SK-N-SH treated with all-trans-retinoic acid at 6 μM for 48 hours (cell line): ENCODE measurements at regions not wholly inside any gene's neighbourhood (a gene's known extent, or its start where the extent isn't known, plus 50 kb on each side); places are given as distances from the start of the nearest gene placed in this dataset.

Source experiments
- ATAC-seq: fragments of 200-7000 bp; cut with Tn5 transposase; 3 replicates; pipeline ENCODE4 v1.9.1; 2020; ENCODE audit warnings: mild to moderate bottlenecking, moderate library complexity
- ARNTL ChIP-seq: fragments of 450-650 bp; formaldehyde crosslinking; IDR thresholded peaks from 2 replicates; pipeline ENCODE4 v1.5.0; 2020; ENCODE audit warnings: low read depth, mild to moderate bottlenecking, moderate library complexity, borderline replicate concordance
- BACH2 ChIP-seq: fragments of 250-450 bp; sonication (Bioruptor Pico); IDR thresholded peaks from 2 replicates; pipeline ENCODE4 v1.9.0; 2021; ENCODE audit warnings: mild to moderate bottlenecking, borderline replicate concordance
- CSRNP3 ChIP-seq: fragments of 250-450 bp; sonication (Bioruptor Pico); IDR thresholded peaks from 2 replicates; pipeline ENCODE4 v1.5.1; 2021; ENCODE audit warnings: mild to moderate bottlenecking, moderate library complexity
- ESRRG ChIP-seq: fragments of 250-450 bp; sonication (Bioruptor Pico); IDR thresholded peaks from 2 replicates; pipeline ENCODE4 v1.6.1; 2021; ENCODE audit warnings: mild to moderate bottlenecking
- GLIS3 ChIP-seq: fragments of 250-450 bp; sonication (Bioruptor Pico); IDR thresholded peaks from 2 replicates; pipeline ENCODE4 v1.5.0; 2020; ENCODE audit warnings: mild to moderate bottlenecking, moderate library complexity
- OSR1 ChIP-seq: fragments of 250-450 bp; sonication (Bioruptor Pico); IDR thresholded peaks from 2 replicates; pipeline ENCODE4 v1.8.0; 2022; ENCODE audit warnings: moderate library complexity, mild to moderate bottlenecking, inconsistent platforms
- POU6F1 ChIP-seq: fragments of 250-450 bp; sonication (Bioruptor Pico); IDR thresholded peaks from 2 replicates; pipeline ENCODE4 v1.8.0; 2021; ENCODE audit warnings: low read depth, mild to moderate bottlenecking, moderate library complexity, borderline replicate concordance
- PPARA ChIP-seq: fragments of 250-450 bp; sonication (Bioruptor Pico); IDR thresholded peaks from 2 replicates; pipeline ENCODE4 v1.5.0; 2020; ENCODE audit warnings: mild to moderate bottlenecking, borderline replicate concordance
- RARB ChIP-seq: fragments of 250-450 bp; sonication (Bioruptor Pico); IDR thresholded peaks from 2 replicates; pipeline ENCODE4 v1.8.0; 2021; ENCODE audit warnings: mild to moderate bottlenecking, moderate library complexity
- SNAI2 ChIP-seq: fragments of 250-450 bp; sonication (Bioruptor Pico); IDR thresholded peaks from 2 replicates; pipeline ENCODE4 v1.5.0; 2020; ENCODE audit warnings: mild to moderate bottlenecking, moderate library complexity
- TCF4 ChIP-seq: fragments of 250-450 bp; sonication (Bioruptor Pico); IDR thresholded peaks from 2 replicates; pipeline ENCODE4 v1.8.0; 2021; ENCODE audit warnings: mild to moderate bottlenecking, moderate library complexity, borderline replicate concordance
- TOX ChIP-seq: fragments of 250-450 bp; sonication (Bioruptor Pico); IDR thresholded peaks from 2 replicates; pipeline ENCODE4 v1.8.0; 2021; ENCODE audit warnings: mild to moderate bottlenecking, moderate library complexity, borderline replicate concordance
- TSHZ2 ChIP-seq: fragments of 250-450 bp; sonication (Bioruptor Pico); IDR thresholded peaks from 2 replicates; pipeline ENCODE4 v1.5.0; 2020; ENCODE audit warnings: mild to moderate bottlenecking, moderate library complexity
- ZC3H10 ChIP-seq: fragments of 250-450 bp; sonication (Bioruptor Pico); IDR thresholded peaks from 2 replicates; pipeline ENCODE4 v1.5.1; 2021; ENCODE audit warnings: mild to moderate bottlenecking, moderate library complexity
- ZFP3 ChIP-seq: fragments of 250-450 bp; sonication (Bioruptor Pico); IDR thresholded peaks from 2 replicates; pipeline ENCODE4 v1.5.0; 2020; ENCODE audit warnings: mild to moderate bottlenecking, moderate library complexity
- ZFP30 ChIP-seq: fragments of 450-650 bp; formaldehyde crosslinking; IDR thresholded peaks from 2 replicates; pipeline ENCODE4 v1.5.0; 2022; ENCODE audit warnings: mild to moderate bottlenecking, moderate library complexity
- ZNF565 ChIP-seq: fragments of 450-650 bp; formaldehyde crosslinking; conservative IDR thresholded peaks from 2 replicates; pipeline ENCODE4 v1.5.0; 2020; ENCODE audit warnings: low read depth, mild to moderate bottlenecking, moderate library complexity
- ZNF70 ChIP-seq: fragments of 450-650 bp; formaldehyde crosslinking; IDR thresholded peaks from 2 replicates; pipeline ENCODE4 v1.5.0; 2020; ENCODE audit warnings: mild to moderate bottlenecking, moderate library complexity
- ZNF8 ChIP-seq: fragments of 450-650 bp; formaldehyde crosslinking; IDR thresholded peaks from 2 replicates; pipeline ENCODE4 v1.5.0; 2020; ENCODE audit warnings: mild to moderate bottlenecking, moderate library complexity
- TF ChIP-seq, protein P1 (sequence below): fragments of 250-450 bp; sonication (Bioruptor Pico); IDR thresholded peaks from 2 replicates; pipeline ENCODE4 v1.5.1; 2020; ENCODE audit warnings: low read depth, mild to moderate bottlenecking, moderate library complexity

DNA sequence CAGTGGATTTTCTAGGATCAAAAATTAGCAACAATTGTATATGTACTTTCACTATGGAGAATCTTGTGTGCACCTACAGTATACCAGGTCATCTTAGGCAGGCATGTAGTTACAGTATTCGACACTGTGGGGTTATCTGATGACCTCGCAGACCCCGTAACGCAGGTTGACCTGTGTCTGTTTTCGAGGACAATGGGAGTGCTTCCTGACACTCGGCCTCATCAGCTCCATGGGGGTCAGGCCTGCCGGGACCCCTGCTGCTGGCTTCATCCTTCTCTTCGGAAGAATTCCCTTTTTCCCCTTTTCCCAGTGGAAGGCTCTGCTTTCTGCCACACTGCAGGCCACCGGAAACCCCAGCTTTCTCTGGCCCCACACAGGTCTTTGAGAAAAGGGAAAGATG lies 102.8 kb upstream of the TMEM18 start:
- no peak for ATAC-seq

GRCh38 chr2:778731-779350 lies 101.6 kb upstream of the TMEM18 start:
- no peak for ATAC-seq
- TF ChIP-seq TSHZ2 (CRISPR knock-in tag): no peak

More for the DNA sequence above, 102.8 kb upstream of the TMEM18 start:
- no peak for TF ChIP-seq ARNTL (CRISPR knock-in tag)
- TF ChIP-seq, protein P1, sequence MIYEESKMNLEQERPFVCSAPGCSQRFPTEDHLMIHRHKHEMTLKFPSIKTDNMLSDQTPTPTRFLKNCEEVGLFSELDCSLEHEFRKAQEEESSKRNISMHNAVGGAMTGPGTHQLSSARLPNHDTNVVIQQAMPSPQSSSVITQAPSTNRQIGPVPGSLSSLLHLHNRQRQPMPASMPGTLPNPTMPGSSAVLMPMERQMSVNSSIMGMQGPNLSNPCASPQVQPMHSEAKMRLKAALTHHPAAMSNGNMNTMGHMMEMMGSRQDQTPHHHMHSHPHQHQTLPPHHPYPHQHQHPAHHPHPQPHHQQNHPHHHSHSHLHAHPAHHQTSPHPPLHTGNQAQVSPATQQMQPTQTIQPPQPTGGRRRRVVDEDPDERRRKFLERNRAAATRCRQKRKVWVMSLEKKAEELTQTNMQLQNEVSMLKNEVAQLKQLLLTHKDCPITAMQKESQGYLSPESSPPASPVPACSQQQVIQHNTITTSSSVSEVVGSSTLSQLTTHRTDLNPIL (CRISPR knock-in tag): no peak
- no peak for TF ChIP-seq ESRRG (CRISPR knock-in tag)
- no peak for TF ChIP-seq SNAI2 (CRISPR knock-in tag)
- TF ChIP-seq OSR1 (CRISPR knock-in tag): no peak
- TF ChIP-seq TOX (CRISPR knock-in tag): no peak
- TF ChIP-seq ZFP3: no peak
- TF ChIP-seq GLIS3 (CRISPR knock-in tag): no peak

DNA sequence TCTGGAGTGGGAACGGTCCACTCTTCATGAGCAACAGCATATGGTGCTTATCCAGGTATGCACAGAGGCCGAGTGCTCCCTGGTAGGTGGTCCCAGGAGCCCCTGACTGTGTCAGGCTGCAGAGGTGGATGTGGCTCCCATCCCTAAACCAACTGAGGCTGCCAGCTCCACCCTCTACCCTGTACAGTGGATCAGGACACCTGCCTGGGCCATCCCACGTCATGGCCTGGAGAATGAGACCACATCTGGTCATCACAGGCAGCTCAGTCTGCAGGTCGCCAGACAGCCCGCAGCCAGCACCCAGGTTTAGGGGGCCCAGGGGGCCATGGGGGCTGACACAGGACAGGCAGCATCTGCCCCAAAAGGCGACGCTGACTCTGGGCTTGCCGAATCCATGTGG lies 100.3 kb upstream of the TMEM18 start:
- TF ChIP-seq RARB (CRISPR knock-in tag): no peak
- no peak for TF ChIP-seq ZFP3
- TF ChIP-seq TSHZ2 (CRISPR knock-in tag): no peak
- no peak for TF ChIP-seq BACH2
- no peak for TF ChIP-seq POU6F1 (CRISPR knock-in tag)
- no peak for TF ChIP-seq GLIS3 (CRISPR knock-in tag)
- TF ChIP-seq, protein P1 (CRISPR knock-in tag): no peak
- no peak for TF ChIP-seq ZNF565 (CRISPR knock-in tag)
- no peak for TF ChIP-seq ZNF70 (CRISPR knock-in tag)
- no peak for TF ChIP-seq ZC3H10
- no peak for TF ChIP-seq OSR1 (CRISPR knock-in tag)
- TF ChIP-seq ZNF8 (CRISPR knock-in tag): no peak
- no peak for ATAC-seq

DNA sequence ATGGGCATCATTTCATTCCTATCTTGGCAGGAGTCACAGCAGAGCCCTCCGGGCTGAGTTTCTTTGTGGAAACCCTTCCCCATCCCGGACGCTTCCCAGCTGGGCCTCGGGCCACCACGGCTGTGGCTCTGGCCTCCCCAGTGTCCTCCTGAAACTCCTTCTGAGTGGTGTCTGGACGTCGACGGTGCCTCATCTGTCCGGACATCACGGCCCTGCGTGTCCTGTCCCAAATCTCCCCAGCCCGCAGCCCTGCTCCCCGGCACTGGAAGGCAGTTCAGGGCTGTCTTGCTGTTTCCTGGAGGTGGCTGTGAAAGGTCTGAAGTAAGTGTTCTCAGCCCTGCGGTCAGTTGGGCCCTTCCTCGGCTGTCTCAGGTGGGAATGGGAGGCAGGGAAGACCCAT lies 99.8 kb upstream of the TMEM18 start:
- ATAC-seq: no peak
- TF ChIP-seq TCF4 (no peak), ZNF70 (CRISPR knock-in tag) (no peak), ZNF8 (CRISPR knock-in tag) (no peak), ZNF565 (CRISPR knock-in tag) (no peak), PPARA (CRISPR knock-in tag) (no peak), POU6F1 (CRISPR knock-in tag) (no peak), ARNTL (CRISPR knock-in tag) (no peak), GLIS3 (CRISPR knock-in tag) (no peak), CSRNP3 (CRISPR knock-in tag) (no peak), ZFP3 (no peak), OSR1 (CRISPR knock-in tag) (no peak), ZC3H10 (no peak), ZFP30 (CRISPR knock-in tag) (no peak)
